GM18508 (cell line): ENCODE measurements at regions not wholly inside any gene's neighbourhood (a gene's known extent, or its start where the extent isn't known, plus 50 kb on each side); places are given as distances from the start of the nearest gene placed in this dataset.

ENCODE experiments used
- ATAC-seq: cut with Tn5 transposase; IDR thresholded peaks from one replicate; pipeline ENCODE4 v1.9.1; 2021; ENCODE audit warnings: moderate number of reproducible peaks; ENCODE audit not compliant: insufficient read depth, unreplicated experiment

DNA sequence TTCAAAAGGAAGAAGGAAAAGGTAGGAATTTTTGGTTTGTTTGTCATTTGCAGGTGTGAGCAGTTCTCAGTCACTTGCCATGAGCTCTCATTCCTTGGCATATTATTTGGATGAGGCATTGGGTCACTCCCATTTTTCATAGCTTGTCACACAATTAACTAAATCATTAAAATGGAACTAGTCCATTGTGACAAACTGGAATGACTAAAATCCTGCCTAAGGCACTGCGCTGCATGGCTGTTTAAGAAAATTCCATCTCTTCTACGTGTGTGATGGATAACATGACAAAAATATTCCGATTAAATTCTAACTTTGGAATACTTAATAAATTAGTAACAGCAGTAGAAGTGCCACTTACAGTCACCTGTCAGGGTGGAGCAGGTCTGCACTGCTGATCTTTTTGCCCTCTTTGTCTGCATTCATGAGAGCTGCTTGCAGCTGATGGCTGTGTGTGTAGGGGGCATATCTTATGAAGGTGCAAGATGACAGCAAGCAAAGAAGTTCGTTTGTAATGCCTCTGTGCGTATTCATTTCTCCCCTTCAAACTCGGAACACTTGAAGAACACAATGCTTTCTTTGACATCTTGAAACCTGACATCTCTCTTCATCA lies 1292.6 kb upstream of the MAP3K7 start:
- no peak for ATAC-seq

DNA sequence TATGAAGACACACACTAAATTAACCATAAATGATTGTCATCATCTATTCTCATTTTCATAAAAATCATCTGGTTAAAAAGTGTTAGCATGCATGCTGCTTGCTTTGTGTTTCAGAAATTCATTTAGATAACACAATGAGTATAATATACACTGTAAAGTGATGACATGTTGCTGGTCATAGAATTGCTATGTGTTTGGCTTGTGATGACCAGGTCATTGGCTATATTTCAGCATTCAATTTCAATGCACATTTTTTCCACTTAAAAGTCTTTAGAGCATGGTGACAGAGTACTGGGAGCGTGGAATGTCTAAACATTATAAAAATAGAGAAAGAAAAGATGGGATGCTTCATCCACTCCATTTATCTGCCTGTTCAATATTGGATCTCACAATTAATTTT lies 1291.1 kb upstream of the MAP3K7 start:
- ATAC-seq: no peak

DNA sequence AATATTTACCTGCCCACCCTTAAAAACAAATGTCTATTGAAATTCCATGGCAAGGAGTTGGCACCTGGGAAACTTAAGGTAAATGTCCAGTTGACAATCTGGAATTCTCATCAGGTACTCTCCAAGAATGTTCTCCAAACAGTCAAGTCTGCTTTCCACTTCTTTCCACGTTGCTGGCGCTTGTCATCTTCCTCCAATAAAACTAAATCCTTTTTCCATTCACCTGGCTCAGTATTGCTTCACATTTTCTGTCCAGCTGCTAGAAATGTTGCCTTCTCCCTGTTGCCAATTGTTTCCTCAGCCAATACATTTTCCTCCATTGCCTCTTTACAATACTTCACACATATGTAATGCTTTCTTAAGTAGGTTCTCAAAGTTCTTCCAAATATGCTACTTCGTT lies 1288.1 kb upstream of the MAP3K7 start:
- ATAC-seq: no peak

DNA sequence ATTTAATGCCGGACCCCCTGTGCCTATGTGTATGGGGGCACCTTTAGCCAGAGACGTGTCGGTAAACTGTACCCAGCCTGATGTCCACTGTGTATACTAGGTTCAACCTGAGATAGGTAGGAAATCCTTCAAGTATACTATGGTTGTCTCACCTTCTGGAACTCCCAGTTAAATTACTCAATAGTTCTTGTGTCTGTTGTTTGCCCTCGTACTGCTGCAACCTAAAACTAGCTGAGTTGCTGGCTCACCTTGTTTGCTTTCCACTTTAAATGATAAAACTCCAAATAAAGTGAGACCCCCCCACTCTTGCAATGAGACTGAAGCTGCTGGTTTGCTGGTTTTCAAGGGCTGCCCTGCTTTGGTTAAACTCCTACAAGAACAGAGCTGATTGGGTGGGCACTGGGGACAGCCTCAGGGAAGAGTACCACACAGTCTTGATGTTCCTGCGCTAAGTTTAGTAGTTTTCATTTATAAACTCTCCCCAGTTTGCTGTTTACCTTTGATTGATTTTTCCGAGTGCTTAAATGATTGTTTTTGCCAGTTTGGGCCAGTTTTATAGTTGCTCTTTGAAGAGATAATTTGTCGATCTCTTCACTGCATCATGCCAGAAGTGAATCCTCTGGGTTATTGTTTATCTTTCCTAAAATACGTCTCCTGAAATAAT lies 1281.8 kb upstream of the MAP3K7 start:
- no peak for ATAC-seq

DNA sequence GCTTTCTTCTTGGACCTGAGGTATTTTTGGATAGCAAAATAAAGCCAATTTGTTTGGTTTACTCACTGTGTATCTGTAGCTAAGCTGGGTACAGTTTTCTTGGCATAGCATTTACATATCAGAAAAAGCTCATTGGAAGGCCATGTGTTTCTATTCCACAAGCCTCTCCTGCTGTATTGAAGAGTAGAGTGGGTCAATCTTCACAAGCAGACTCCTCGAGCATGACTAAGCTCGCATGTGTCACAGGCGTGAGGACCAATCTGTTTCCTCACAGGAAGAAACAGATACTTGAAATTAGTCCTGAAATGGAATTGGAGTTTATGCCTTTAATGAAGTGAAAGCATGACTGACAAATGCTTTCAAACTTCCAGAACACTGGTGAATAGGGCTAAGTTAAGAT lies 1279.0 kb upstream of the MAP3K7 start:
- ATAC-seq: no peak

DNA sequence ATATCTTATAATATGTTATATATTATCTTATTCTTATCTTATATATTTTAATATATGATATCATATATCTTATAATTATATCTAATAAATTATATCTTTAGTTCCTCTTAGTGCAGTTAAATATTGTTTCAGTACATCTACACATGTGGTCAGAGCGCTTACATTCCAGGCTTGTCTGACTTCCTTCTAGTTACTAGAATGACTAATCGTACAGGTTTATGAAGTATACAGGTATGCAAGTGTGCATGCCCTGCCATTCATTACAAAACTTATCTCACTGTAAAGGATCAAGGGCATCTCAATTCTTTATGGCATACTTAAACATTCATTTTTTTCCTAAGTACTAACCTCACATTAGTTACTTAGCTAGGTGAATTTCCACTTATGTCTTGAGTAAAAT lies 1278.0 kb upstream of the MAP3K7 start:
- ATAC-seq: no peak

DNA sequence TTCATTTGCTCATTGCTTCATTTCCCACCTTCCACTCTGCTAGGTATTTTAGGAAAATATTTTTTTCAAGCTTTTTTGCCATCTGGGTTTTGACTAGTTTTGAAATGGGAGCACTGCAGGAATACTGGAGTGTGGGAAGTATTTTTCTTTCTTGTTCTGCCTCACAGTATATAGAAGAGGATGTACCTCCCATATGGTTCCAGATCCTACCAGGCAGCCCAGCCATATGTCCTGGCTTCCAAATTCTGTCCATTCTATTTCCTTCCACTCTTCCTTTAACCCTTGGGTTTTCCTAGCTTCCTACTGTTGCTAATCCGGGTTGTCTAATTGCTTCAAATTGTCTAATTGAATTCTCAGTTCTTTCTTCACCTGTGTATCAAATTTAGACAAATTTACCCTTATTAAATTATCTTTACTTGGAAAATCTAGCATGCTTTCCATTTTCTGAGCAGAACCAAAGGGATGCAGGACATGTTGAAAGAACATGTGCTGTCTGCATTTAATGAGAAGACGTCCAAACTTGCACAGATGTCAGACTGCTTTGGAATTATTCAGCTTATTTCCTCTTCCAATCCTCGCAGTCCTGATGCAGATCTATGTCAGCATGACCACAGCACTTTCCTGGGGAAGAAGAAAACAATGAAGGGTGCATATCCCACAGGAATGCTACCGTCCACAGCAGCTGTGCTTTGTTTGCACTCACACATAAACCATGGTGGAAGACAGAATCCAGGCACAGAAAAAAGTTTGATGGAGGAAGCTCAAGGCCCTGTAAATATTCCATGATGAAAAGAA lies 1273.9 kb upstream of the MAP3K7 start:
- no peak for ATAC-seq

DNA sequence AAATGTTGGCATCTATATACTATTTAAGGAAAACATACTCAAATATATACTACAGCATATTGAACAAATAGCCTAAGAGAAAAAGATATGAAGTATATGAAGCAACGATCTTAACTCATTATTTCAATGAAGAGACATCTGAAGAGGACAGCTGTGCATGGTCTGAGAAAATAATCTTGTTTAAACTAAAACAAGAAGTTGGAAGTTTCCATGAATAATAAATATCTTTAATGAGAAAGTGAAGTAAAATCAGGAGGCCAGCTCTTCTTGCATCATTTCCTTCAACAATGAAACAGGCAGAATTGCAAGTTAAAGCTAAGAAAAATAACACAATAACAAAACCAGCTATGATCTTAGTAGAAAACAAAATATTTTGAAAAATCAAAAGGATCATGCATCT lies 1265.4 kb upstream of the MAP3K7 start:
- no peak for ATAC-seq

DNA sequence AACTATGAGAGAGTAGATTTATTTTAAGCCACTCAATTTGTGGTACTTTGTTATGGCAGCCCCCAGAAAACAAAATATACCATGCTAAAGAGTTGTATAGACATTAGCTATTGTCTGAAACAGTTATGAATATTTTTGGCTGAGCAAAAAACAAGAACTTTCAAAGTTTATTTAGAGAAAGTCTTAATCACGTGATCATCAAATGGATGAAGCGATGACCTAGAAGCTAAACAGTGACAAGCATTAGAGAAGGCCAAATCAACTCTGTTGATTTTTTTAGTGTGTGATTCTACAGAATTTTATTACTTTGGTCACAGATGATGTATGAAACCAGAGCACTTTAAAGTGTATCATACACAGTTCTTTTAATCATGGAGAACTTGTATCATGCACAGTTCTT lies 1247.9 kb upstream of the MAP3K7 start:
- no peak for ATAC-seq

DNA sequence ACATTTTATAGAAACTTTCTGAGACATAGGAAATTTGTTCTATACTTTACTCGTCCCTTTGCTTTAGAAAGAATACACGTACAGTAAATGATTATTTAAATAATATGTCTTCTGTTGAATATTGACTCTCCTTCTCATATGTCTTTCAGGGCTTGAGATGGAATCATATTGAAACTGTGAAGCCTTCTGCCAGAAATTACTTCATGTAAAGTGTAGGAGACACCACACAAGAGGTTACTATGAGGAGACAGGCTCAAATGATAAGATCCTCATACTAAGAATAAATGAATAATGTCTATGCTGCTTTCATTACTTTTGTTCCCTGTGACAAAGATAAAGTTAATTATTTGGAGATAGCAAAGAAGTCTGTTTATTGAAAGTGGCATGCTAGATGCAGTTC lies 1240.3 kb upstream of the MAP3K7 start:
- no peak for ATAC-seq

DNA sequence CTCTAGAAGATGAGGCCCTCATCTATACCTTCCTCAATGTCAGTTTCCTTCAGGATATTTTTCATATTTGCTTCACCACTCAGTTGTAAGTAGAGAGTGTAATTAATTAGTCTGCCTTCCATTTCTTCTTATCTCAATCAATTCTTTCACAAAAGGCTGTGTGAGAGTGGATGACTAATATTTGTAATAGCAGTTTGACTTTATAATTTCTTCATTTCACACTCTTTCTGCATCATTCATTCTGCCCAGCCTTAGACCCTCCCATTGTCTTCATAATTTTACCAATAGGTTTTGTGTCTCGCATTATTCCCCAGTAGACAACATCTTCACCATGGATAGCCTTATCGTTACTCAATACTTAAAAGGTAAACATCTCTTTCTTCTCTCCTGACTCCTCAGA lies 1239.3 kb upstream of the MAP3K7 start:
- no peak for ATAC-seq

DNA sequence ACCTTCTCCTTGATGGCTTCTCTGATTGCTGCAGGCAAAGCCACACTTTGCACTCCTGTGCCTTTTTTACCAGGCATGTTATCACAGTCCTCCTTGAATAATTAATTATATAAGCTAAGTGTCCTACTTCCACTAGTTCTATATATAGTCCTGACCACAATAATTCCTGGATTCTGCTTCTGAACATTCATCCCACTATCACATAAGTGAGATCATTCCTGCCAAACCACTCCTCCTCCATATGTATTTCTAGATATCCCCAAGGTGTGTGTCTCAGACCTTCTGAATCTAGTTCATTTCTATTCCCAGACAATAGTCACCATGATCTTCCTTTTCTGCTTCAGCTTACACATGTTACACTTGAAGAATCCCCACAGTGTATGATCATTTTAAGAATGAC lies 1237.5 kb upstream of the MAP3K7 start:
- ATAC-seq: no peak

DNA sequence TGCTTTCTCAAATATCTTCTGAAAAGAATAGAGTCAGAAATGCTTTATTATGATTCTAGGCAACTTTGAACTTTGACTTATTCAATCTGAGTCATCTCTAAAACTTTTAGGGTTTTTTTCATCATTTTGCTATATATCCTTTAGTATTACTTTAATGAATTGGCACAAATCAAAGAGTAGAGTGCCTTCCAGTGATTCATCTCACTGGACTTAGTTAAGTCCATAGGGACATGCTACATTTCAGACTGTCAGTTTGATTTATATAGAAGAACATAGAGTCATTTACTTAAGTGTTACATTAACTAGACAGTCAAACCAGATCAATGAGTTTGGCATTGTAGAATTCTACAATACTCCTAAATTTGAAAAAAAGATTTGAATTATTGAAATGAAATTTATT lies 1235.7 kb upstream of the MAP3K7 start:
- no peak for ATAC-seq

DNA sequence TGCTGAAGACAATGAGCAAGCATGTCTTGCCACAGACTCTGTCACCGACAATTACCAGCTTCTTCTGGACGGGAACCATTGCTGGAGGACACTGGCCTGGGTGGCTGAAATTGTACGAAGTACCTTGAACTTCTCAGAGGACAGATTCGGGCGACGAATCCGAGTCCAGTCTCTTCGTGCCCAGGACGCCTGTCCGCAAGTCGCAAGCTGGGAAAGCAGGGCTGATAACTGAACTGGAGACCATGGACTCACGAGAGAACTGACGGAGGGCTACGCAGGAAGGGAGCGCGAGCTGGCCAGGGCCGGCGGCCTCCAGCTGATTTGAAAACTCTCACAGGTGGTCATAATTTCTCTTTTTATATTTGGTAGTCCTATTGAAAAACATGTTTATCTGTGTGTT lies 1229.5 kb upstream of the MAP3K7 start:
- no peak for ATAC-seq

DNA sequence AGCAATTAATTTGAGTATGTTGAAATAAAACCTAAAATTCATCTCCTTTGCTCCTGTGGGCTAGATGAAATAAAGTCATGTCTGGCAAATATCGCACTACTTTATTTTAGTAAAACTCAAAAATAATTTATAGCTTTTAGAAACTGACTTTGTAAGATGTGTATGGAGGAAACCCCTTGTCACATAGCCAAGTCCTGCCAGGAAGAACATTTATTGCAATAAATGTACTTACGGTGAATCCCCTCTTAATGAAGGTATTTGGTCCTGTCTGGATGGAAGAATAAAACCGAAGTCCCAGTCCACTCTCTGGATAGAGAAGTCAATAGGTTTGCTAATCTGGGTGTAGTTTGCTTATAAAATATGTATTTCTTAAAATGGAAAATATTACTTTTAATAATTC lies 1226.8 kb upstream of the MAP3K7 start:
- ATAC-seq: no peak

DNA sequence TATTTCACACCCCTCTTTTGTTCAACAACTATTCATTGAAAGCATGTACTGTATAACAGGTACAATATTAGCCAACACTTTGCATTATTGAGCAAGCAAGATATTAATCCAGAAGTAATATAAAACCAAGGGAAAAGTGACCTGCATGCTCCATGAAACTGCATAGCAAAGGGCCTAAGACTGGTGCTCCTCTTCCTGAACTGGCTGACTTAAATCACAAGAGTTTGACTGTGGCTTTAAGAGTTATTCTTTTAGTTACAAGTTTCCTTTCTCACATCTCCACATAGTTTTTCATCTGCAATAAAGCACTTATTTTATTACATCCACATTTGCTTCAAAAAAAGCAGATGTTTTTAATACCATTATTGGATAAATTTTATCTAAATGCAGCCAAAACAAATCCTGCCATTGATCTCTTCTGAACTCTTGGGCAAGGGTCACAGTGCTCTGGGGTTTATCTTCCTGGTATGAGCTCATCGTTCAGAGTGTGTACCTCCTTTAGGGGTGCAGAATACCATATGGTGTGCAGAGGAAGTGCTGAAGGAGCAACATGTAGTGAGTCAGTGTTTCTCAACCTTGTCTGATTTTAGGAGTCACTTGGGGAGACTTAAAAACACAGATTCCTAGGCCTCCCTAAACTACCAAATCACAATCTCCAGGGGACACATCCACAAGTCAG lies 1225.9 kb upstream of the MAP3K7 start:
- no peak for ATAC-seq

DNA sequence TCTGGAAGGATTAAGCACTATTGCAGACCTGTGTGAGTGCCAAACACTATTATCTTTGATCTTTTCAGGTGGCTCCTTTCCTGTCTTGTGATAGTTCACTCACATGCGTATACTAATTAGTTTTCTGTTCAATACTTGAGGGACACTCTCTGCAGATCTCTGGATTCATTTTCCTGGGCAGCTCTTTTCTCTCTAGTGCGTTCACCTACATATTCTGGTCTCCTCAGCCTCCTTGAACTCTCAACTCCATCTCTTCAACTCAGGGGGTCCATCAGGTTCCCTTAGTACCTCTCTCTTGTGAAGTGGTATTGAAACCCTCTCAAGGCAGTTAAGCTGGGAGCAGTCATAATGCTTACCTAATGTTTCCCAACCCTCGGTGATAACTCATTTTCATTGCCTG lies 1218.1 kb upstream of the MAP3K7 start:
- no peak for ATAC-seq

DNA sequence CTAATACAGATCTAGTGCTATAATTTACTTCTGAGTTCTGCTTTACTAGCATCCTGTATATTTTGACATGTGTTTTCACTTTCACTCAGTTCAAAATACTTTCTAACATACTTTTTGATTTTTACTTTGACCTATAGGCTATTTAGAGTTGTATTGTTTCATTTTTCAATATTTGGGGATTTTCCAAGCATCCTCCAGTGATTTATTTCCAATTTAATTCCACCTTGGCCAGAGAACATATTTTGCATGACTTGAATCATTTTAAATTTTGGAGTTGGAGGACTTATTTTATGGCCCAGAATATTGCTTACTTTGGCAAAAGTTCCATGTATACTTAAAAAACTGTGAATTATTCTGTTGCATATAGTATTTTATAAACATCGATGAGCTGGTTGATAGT lies 1215.6 kb upstream of the MAP3K7 start:
- ATAC-seq: no peak

DNA sequence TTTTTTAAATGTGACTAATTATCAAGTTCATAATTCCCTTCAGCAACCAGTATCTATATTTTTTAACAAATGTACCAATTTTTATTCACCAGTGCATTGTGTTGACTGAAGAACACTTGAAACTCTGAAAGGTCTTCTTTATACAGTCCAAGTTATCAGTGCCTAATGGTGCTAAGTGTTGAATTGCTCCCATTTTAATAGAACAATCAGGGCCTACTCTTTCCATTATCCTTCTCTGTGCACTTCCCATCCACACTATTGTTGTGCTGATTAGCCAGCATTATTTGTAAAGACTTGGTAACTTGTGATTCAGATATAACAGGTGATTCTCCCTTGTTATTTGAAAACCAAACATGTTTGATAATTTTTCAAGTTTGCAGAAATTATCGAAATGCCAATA lies 1209.7 kb upstream of the MAP3K7 start:
- no peak for ATAC-seq

DNA sequence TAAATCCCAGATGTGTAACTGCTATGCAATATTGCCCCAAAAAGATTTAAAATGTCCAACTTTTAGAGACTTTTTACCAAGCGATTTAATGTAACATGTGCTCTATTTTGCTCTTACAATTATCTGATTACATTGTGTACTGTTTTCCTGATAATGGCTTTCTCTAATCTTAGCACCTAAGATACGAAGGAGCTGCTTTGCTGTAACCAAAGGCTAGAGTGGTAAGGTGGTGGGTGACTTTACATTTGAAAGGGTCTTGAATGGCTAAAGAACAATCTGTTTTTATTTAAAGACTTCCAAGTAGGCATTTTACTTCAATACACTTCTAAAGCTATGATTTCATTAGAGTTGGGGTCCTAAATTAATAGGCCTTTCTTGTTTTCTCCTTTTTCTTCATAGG lies 1201.6 kb upstream of the MAP3K7 start:
- no peak for ATAC-seq

DNA sequence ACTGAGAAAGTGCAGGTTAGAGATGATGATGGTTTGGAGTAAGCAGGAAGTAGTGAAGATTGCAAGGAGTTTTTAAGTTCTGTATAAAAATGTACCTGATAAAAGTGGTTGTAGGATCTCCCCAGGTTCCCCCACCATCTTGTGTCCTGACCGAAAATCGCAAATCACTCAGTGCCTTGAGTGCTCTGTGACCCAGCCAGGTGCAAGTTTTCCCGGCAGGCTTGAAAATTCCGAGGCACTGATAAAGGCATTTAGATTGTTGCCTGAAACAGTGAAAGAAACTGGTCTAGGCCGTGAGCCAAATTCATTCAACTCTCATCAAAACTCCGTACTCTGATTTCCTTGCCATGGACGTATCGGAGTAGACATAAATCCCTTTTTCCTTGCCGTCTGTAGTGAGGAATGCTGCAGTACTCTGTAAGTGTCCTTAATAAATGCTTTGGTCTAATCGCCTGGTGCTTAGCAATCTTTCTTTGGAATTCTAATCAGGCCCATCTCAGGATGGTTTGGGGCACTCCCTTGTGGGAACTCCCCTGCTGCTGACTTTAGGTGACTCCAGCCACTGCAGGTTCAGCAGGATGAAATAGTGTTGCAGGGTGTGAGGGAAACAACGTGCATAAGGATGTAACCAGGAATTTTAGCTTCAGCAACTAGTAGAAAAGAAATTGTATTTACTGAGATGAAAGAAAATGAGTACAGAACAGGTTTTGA lies 1199.8 kb upstream of the MAP3K7 start:
- ATAC-seq: no peak
